HL-60 (cell line): ENCODE measurements at regions not wholly inside any gene's neighbourhood (a gene's known extent, or its start where the extent isn't known, plus 50 kb on each side); places are given as distances from the start of the nearest gene placed in this dataset.

Experiments used
- CTCF ChIP-seq: IDR thresholded peaks from one replicate; pipeline ENCODE4 v1.5.1; 2011; ENCODE audit warnings: low read length, control low read depth, inconsistent platforms; ENCODE audit not compliant: insufficient read depth
- REST ChIP-seq: IDR thresholded peaks from 2 replicates; pipeline ENCODE4 v1.6.1; 2012; ENCODE audit warnings: low read depth; ENCODE audit not compliant: insufficient replicate concordance

DNA sequence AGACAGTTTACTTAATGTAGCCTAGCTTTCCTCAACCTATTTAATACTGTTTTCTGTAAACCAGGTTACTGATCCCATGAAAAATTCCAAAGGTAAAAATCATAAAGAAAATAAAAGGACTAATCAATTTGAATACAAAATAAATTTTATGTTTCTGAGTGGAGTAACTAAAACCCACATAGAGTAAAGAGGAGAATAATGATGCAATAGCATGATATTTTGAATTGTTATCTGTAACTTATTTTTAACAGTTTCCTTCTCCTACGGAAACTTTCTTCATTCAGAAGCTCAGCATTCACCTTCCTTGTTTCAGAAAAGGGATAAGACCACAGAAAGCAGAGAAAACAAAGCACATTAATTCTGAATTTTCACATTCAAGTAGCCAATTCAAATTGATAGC is 320.6 kb upstream of the NUDT12 start:
- TF ChIP-seq CTCF: no peak
- no peak for TF ChIP-seq REST
